HFFc6 (cell line): ENCODE measurements at regions not wholly inside any gene's neighbourhood (a gene's known extent, or its start where the extent isn't known, plus 50 kb on each side); places are given as distances from the start of the nearest gene placed in this dataset.

ENCODE experiments used
- DNase-seq: peaks from one replicate; pipeline ENCODE4 v3.0.0-alpha.2; 2018
- H3K27ac Mint-ChIP-seq: 2 replicates; pipeline ENCODE4 v1.8.0; 2020; ENCODE audit warnings: mild to moderate bottlenecking, mixed read lengths
- H3K27me3 Mint-ChIP-seq: 2 replicates; pipeline ENCODE4 v1.8.0; 2021; ENCODE audit warnings: mild to moderate bottlenecking, moderate library complexity, mixed read lengths; ENCODE audit not compliant: insufficient read depth
- H3K36me3 Mint-ChIP-seq: 2 replicates; pipeline ENCODE4 v1.8.0; 2021; ENCODE audit warnings: low read depth, mixed read lengths
- H3K4me1 Mint-ChIP-seq: 2 replicates; pipeline ENCODE4 v1.8.0; 2020; ENCODE audit warnings: low read depth, mixed read lengths
- H3K4me3 Mint-ChIP-seq: 2 replicates; pipeline ENCODE4 v1.8.0; 2020; ENCODE audit warnings: mild to moderate bottlenecking, moderate library complexity, mixed read lengths
- H3K9me3 Mint-ChIP-seq: 2 replicates; pipeline ENCODE4 v1.8.0; 2020; ENCODE audit warnings: mild to moderate bottlenecking, mixed read lengths
- TF ChIP-seq, protein P1 (sequence below): fragments of 200-600 bp; sonication (generic); IDR thresholded peaks from 2 replicates; pipeline ENCODE4 v1.5.0; 2021; ENCODE audit warnings: antibody characterized with exemption, mild to moderate bottlenecking

DNA sequence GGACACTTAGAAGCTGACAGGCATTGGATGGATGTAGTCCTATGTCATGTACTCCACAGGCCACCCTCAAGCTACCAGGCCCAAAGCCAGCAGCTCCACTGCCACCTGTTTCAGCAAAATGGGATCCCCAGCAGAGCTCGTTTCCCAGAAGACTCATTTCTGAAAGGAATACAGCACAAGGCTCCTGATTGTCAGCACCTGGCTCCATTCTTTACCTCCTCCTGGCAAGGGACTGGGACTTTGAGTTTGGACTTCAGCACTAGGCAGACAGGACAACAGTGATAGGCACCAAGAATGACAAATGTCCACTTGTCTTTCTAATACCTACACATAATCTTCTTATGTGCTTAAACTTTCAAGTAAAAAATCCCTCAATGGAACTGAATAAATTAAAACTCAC lies 150.4 kb upstream of the RXFP2 start:
- Mint-ChIP-seq H3K4me1 (no peaks in the 10 kb centered on the region), H3K9me3 (no peaks in the 10 kb centered on the region), H3K27me3 (peaks cover 12% of the 10 kb centered on the region; the same call in 1 of the 2 replicates), H3K27ac (no peak overlapping the region), H3K36me3 (no peaks in the 10 kb centered on the region), H3K4me3 (no peak overlapping the region)
- TF ChIP-seq, protein P1, sequence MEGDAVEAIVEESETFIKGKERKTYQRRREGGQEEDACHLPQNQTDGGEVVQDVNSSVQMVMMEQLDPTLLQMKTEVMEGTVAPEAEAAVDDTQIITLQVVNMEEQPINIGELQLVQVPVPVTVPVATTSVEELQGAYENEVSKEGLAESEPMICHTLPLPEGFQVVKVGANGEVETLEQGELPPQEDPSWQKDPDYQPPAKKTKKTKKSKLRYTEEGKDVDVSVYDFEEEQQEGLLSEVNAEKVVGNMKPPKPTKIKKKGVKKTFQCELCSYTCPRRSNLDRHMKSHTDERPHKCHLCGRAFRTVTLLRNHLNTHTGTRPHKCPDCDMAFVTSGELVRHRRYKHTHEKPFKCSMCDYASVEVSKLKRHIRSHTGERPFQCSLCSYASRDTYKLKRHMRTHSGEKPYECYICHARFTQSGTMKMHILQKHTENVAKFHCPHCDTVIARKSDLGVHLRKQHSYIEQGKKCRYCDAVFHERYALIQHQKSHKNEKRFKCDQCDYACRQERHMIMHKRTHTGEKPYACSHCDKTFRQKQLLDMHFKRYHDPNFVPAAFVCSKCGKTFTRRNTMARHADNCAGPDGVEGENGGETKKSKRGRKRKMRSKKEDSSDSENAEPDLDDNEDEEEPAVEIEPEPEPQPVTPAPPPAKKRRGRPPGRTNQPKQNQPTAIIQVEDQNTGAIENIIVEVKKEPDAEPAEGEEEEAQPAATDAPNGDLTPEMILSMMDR: no peak
- DNase-seq: no peak

DNA sequence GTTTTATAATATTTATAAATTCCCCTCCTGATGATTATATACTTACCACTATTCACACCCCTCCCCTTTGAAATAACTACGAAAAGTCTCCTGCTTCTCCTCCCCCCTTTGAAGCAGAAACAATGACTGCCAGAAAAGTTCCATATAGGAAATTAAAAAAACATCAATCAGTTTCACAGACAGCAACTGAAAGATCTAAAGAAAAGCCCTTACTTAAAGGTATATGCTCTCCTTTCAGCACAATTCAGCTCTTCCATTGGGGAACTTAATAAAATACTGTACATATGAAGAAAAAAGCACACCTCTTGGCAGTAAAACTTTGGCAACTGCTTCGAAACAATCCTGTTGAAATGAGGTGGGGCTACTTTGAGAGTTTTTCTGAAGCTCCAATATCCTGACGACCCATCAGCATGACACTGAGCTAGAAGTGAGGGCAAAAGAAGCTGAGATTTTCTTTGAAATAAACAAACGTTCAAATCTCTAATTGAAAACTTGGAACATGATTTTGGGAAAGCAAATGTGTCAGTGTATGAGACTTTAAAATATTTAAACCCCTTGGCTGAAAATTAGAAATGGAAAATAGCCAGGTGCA lies 147.6 kb upstream of the RXFP2 start:
- DNase-seq: no peak
- TF ChIP-seq, protein P1: no peak
- Mint-ChIP-seq H3K4me3 (no peak overlapping the region), H3K27me3 (peaks cover 11% of the 10 kb centered on the region; the same call in 1 of the 2 replicates), H3K4me1 (no peaks in the 10 kb centered on the region), H3K36me3 (no peaks in the 10 kb centered on the region), H3K9me3 (no peaks in the 10 kb centered on the region), H3K27ac (no peak overlapping the region)

DNA sequence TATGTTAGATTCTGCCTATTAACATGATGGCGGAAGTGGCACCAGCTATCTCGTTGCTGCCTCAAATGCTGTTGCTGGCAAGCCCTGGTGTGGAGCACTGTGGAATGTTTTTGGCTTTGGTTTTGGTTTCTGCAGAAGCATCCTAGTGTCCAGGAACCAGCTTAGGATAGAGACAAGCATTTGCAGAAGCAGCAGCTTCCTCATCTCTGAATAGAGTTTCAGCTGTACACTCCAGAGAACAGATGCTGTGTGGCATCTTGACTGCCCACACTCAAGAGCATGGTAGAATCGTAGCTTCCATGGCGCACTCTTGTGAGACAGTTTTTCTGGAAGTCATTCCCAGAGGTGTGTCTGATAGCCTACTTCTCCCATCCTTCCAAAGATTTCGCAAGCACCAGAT lies 145.3 kb upstream of the RXFP2 start:
- no peaks in the 10 kb centered on the region for H3K36me3 Mint-ChIP-seq
- no peak overlapping the region for H3K4me3 Mint-ChIP-seq
- no peaks in the 10 kb centered on the region for H3K9me3 Mint-ChIP-seq
- no peak for DNase-seq
- H3K27me3 Mint-ChIP-seq: peaks cover 9% of the 10 kb centered on the region
- TF ChIP-seq, protein P1: no peak
- no peak overlapping the region for H3K27ac Mint-ChIP-seq
- H3K4me1 Mint-ChIP-seq: no peaks in the 10 kb centered on the region

DNA sequence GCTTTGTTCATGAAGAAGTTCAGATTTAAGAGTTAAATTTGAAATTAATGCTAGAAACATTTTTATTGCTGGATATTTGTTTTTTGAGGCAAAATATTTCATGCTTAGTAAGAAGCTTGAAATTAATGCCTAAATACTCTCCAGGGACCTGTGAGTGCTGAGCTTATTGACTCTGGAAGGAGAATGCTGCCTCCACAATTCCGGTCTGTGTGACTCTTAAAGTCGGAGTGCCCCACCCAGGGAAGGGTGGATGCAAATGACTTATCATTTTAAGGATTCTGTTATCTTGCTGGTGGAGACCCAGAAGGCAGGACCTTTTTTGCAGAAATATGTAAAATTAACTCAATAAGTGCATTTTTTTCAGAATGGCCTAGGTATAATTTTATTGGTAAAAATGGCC lies 143.8 kb upstream of the RXFP2 start:
- H3K27ac Mint-ChIP-seq: no peak overlapping the region
- H3K36me3 Mint-ChIP-seq: no peaks in the 10 kb centered on the region
- peaks cover 9% of the 10 kb centered on the region for H3K27me3 Mint-ChIP-seq
- TF ChIP-seq, protein P1: no peak
- no peaks in the 10 kb centered on the region for H3K4me1 Mint-ChIP-seq
- no peaks in the 10 kb centered on the region for H3K9me3 Mint-ChIP-seq
- no peak for DNase-seq
- H3K4me3 Mint-ChIP-seq: no peak overlapping the region

DNA sequence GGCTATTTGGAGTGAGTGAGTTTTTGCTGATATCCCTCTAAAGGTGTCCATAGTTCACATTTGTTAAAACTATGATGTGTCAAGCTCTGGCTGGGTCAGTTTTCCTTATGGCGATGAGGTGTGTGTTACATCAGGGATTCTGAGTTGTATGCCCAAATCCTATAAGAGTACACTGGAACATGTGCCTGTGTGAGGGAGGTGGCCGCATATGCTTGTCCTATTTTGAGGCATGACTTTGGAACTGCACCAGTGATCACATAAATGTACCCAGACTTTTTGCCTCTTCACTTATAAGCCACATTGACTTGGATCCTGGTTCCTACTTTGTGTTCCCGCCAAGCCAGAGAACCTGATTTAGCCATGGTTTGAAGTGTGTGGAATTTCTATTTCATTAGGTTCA lies 140.3 kb upstream of the RXFP2 start:
- TF ChIP-seq, protein P1: no peak
- no peaks in the 10 kb centered on the region for H3K4me1 Mint-ChIP-seq

More for the DNA sequence above, 140.3 kb upstream of the RXFP2 start:
- no peak for DNase-seq
- no peaks in the 10 kb centered on the region for H3K9me3 Mint-ChIP-seq
- H3K36me3 Mint-ChIP-seq: no peaks in the 10 kb centered on the region
- no peak overlapping the region for H3K27ac Mint-ChIP-seq
- H3K27me3 Mint-ChIP-seq: peaks cover 10% of the 10 kb centered on the region
- H3K4me3 Mint-ChIP-seq: no peak overlapping the region
